ENCODE measurements at regions not wholly inside any gene's neighbourhood (a gene's known extent, or its start where the extent isn't known, plus 50 kb on each side); places are given as distances from the start of the nearest gene placed in this dataset.

DNA sequence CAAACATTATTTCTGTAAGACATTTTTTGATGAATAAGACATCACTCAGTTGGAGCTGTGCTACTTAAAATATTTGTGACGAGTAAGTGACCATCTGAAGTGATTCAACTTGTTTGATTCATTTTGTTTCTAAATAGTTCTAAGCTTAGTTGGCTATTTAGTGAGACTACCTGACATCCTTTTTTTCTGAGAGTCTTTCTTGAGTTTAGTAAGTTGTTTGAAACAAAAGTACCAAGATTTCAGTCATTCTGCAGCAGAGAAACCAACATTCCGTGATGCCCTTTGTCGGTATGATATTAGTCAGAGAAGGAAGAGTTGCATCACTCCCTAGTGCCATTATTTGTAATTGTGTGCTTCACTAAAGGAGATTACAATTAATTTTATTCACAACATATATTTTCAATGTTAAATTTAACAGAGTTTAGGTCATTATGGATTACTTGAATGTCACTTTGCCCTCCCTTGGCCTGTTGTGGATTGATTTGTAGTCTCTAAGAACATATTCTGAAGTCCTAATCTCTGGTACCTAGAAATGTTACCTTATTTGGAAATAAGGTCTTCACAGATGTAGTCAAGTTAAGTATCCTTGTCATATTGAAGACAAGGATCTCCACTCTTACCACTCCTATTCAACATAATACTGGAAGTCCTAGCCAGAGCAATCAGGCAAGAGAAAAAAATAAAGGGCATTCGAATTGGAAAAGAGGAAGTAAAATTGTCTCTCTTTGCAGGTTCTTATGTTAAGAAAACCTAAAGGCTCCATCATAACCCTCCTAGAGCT, 212.2 kb downstream of the PCSK1 start:
- H3K27ac ChIP-seq: no peak overlapping the region
- no peak for TF ChIP-seq ZFX (IDR thresholded peaks at IDR 0.05)
- TF ChIP-seq, protein P1, sequence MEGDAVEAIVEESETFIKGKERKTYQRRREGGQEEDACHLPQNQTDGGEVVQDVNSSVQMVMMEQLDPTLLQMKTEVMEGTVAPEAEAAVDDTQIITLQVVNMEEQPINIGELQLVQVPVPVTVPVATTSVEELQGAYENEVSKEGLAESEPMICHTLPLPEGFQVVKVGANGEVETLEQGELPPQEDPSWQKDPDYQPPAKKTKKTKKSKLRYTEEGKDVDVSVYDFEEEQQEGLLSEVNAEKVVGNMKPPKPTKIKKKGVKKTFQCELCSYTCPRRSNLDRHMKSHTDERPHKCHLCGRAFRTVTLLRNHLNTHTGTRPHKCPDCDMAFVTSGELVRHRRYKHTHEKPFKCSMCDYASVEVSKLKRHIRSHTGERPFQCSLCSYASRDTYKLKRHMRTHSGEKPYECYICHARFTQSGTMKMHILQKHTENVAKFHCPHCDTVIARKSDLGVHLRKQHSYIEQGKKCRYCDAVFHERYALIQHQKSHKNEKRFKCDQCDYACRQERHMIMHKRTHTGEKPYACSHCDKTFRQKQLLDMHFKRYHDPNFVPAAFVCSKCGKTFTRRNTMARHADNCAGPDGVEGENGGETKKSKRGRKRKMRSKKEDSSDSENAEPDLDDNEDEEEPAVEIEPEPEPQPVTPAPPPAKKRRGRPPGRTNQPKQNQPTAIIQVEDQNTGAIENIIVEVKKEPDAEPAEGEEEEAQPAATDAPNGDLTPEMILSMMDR (conservative IDR thresholded peaks at IDR 0.05): no peak

DNA sequence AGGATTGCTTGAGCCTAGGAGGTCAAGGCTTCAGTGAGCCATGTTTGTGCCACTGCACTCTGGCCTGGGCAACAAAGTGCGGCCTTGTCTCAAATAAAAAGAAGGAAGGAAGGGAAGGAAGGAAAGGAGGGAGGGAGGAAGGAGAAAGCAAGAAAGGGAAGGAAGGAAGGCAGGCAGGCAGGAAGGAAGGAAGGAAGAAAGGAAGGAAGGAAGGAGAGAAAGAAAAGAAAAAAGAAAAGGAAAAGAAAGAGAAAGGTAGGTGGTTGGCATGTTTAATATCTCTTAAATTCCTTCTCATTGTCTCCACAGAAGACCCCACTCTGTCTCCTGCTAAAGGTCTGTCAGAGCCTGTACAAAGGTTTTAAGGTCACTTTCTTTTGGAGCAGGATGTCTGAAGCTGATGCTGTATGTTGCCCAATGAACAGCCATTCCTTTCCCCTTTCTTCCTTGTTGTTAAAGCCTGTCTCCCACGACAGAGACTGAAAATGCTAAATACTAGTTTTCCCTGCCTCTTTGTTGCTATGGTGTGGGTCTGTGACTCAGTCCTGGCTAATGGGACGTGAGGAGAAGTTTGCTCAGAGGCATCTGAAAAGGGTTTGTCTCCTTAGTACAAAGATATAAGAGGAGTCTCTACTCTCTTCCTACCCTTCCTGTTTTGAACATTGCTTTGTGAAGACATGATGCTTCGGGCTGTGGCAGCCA, 213.3 kb downstream of the PCSK1 start:
- TF ChIP-seq, protein P1 (conservative IDR thresholded peaks at IDR 0.05): no peak
- TF ChIP-seq ZFX (IDR thresholded peaks at IDR 0.05): no peak
- H3K27ac ChIP-seq: no peak overlapping the region

DNA sequence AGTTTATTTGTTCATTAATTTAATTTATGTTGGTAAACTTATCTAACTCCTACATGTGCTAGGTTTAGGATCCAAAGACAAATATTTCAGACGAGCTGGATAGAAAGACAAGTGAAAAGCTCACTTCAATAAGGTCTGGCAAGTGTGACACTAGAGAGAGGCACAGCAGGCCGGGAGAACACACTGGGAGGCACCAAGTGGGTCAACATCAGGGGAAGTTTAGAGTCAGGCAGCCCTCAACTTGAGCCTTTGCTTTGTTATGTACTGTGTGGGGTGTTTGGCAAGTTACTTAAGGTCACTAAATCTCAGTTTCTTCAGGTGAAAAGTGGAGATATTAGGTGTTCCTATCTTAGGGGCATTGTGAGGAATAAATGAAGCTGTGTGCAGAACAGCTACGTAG, 214.4 kb downstream of the PCSK1 start:
- TF ChIP-seq ZFX (IDR thresholded peaks at IDR 0.05): no peak
- TF ChIP-seq, protein P1 (conservative IDR thresholded peaks at IDR 0.05): no peak
- no peak overlapping the region for H3K27ac ChIP-seq

DNA sequence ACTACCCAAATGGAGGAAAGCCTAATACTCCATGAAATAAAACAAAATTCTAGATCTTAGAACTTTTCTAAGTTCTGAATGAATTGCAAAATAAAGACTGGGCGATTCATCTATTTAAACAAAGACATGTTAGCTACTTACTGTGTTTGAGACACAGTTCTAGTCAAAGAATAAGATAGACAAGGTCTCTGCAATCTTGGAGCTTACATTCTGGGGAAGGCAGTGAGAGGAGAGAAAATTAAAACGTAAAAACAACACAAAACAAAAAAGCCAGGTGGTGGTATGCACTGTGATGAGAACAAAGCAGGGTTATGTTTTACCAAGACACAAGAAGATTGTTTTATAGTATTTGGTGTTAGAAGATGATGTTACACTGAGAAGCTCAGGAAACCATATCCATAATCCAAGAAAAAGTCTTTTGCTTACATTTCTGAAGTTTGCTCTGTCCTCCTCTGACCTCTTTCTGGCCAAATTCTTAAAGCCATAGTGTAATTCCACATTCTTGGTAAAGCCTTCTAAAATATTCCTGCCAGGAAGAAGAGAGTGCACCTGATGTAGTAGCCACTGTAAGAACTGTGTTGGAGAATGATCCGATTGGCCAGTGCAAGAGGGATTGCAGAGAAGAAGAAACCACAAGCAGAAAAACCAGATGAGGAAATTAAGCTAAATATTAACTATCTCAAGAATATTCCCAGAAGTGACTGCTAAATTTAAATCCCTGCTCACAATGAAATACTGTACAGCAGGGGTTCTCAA, 218.4 kb downstream of the PCSK1 start:
- H3K27ac ChIP-seq: no peak overlapping the region
- TF ChIP-seq, protein P1 (conservative IDR thresholded peaks at IDR 0.05): no peak
- TF ChIP-seq ZFX (IDR thresholded peaks at IDR 0.05): no peak

DNA sequence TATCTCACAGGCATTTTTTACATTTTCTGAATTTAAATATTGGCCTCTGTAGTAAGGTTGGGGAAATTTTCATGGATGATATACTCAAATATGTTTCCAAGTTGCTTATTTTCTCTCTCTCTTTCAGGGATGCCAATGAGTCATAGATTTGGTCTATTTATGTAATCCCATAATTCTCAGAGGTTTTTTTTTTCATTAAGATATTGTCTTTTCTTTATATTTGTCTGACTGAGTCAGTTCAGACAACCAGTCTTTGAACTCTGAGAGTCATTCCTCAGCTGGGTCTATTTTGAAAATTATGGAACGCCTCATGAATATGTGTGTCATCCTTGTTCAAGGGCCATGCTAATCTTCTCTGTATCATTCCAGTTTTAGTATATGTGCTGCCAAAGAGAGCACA, 223.2 kb downstream of the PCSK1 start:
- TF ChIP-seq, protein P1 (conservative IDR thresholded peaks at IDR 0.05): no peak
- no peak for TF ChIP-seq ZFX (IDR thresholded peaks at IDR 0.05)
- no peak overlapping the region for H3K27ac ChIP-seq

DNA sequence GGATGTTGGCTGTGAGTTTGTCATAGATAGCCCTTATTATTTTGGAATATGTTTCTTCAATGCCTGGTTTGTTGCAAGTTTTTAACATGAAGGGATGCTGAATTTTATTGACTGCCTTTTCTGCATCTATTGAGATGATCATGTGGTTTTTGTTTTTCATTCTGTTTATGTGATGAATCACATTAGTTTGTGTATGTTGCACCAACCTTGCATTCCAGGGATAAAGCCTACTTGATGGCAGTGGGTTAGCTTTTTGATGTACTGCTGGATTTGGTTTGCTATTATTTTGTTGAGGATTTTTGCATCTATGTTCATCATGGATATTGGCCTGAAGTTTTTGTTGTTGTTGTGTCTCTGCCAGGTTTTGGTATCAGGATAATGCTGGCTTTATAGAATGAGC, 225.6 kb downstream of the PCSK1 start:
- TF ChIP-seq, protein P1 (conservative IDR thresholded peaks at IDR 0.05): no peak
- no peak for TF ChIP-seq ZFX (IDR thresholded peaks at IDR 0.05)
- no peak overlapping the region for H3K27ac ChIP-seq

DNA sequence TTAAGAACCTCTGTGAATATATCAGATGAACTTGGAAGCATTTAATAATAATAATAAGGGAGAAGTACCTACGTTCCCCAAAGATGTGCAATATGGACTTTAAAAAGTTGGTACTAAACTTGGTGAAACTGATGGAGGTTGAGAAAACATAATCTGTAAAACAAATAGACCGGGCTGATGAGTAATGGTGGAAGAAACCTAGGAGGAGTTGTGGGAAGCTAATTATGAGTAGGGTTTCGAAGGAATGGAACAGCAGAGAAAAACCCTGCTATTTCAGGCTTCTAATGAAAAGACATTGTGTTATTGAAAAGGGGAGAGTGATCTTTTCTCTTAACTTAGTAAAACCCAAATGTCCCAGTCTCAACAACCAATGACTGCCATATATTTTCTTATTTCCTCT, 229.3 kb downstream of the PCSK1 start:
- no peak overlapping the region for H3K27ac ChIP-seq

More for the DNA sequence above, 229.3 kb downstream of the PCSK1 start:
- TF ChIP-seq ZFX (IDR thresholded peaks at IDR 0.05): no peak
- TF ChIP-seq, protein P1 (conservative IDR thresholded peaks at IDR 0.05): no peak

Measured in C4-2B (cell line).